ENCODE measurements at regions not wholly inside any gene's neighbourhood (a gene's known extent, or its start where the extent isn't known, plus 50 kb on each side); places are given as distances from the start of the nearest gene placed in this dataset.

GRCh38 chr1:87790756-87791155 is 462.1 kb downstream of the LMO4 start:
- DNase-seq: no peak

- no peak for DNase-seq
These were observed 463.5 kb downstream of the LMO4 start for GRCh38 chr1:87791931-87792740.

GRCh38 chr1:87794788-87795614 is 466.3 kb downstream of the LMO4 start:
- no peak for DNase-seq

- DNase-seq: no peak
These were observed 467.1 kb downstream of the LMO4 start for GRCh38 chr1:87795615-87796337.

- no peak for DNase-seq
These were observed 467.8 kb downstream of the LMO4 start for GRCh38 chr1:87796471-87796901.

GRCh38 chr1:87799451-87799850 is 470.8 kb downstream of the LMO4 start:
- DNase-seq: no peak

- DNase-seq: no peak
These were observed 471.3 kb downstream of the LMO4 start for GRCh38 chr1:87800006-87800405.

GRCh38 chr1:87803375-87803774 is 474.7 kb downstream of the LMO4 start:
- DNase-seq: no peak

GRCh38 chr1:87804128-87804527 is 475.4 kb downstream of the LMO4 start:
- DNase-seq: no peak

GRCh38 chr1:87805666-87806378 is 477.1 kb downstream of the LMO4 start:
- no peak for DNase-seq

GRCh38 chr1:87806379-87807094 is 477.9 kb downstream of the LMO4 start:
- DNase-seq: no peak

GRCh38 chr1:87810166-87810565 is 481.5 kb downstream of the LMO4 start:
- DNase-seq: no peak

- DNase-seq: no peak
These were observed 484.3 kb downstream of the LMO4 start for GRCh38 chr1:87812871-87813577.

- no peak for DNase-seq
These were observed 485.9 kb downstream of the LMO4 start for GRCh38 chr1:87814573-87814972.

GRCh38 chr1:87816646-87817045 is 488.0 kb downstream of the LMO4 start:
- DNase-seq: no peak

GRCh38 chr1:87820668-87821334 is 492.1 kb downstream of the LMO4 start:
- DNase-seq: no peak

- no peak for DNase-seq
These were observed 492.6 kb downstream of the LMO4 start for GRCh38 chr1:87821335-87821697.

- DNase-seq: no peak
These were observed 498.1 kb downstream of the LMO4 start for GRCh38 chr1:87826681-87827251.

- no peak for DNase-seq
These were observed 500.7 kb downstream of the LMO4 start for GRCh38 chr1:87829360-87829759.

- DNase-seq: no peak
These were observed 501.8 kb downstream of the LMO4 start for GRCh38 chr1:87830432-87830978.

Measured in NCI-H1048 (cell line).